GM19438 (cell line): ENCODE measurements at regions not wholly inside any gene's neighbourhood (a gene's known extent, or its start where the extent isn't known, plus 50 kb on each side); places are given as distances from the start of the nearest gene placed in this dataset.

ENCODE experiments used
- ATAC-seq: cut with Tn5 transposase; IDR thresholded peaks from one replicate; pipeline ENCODE4 v1.9.1; 2021; ENCODE audit warnings: low read depth; ENCODE audit not compliant: unreplicated experiment

DNA sequence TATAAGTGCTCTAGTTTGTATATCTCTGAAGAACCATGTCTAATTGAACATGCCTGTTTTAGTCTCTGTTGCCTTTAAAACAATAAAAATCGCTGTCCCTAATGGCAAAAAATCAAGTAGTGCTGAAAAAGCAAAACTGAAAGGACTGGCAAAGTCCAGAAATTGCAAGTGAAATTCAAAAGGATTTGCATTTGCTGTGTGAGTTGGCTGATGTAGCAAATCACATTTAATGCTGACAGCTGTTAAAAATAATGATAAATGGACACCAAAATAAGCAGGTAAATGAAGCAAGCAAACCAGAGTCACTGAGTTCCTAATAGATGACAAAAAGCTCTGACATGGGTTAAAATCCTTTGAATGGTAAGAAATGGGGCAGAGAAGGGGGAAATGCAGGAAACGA lies 874.1 kb downstream of the GRM8 start:
- no peak for ATAC-seq

DNA sequence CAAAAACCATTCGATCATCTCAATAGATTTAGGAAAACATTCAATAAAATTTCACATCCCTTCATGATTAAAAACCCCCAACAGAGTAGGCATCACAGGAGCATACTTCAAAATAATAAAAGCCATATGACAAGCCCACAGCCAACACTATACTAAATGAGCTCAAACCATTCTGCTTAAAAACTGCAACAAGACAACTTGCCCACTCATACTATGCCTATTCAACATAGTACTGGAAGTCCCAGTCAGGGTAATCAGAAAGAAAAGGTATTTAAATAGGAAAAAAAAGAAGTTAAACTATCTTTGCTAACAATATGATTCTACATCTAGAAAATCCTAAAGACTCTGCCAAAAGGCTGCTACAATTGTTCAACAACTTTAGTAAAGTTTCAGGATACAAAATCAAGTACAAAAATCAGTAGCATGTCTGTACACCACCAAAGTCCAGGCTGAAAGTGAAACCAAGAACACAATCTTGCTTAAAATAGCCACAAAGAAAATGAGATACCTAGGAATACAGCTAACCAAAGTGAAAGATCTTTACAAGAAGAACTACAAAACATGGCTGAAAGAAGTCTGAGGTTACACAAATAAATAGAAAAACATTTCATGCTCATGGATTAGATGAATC lies 882.6 kb downstream of the GRM8 start:
- peak; percentile 80 for ATAC-seq

DNA sequence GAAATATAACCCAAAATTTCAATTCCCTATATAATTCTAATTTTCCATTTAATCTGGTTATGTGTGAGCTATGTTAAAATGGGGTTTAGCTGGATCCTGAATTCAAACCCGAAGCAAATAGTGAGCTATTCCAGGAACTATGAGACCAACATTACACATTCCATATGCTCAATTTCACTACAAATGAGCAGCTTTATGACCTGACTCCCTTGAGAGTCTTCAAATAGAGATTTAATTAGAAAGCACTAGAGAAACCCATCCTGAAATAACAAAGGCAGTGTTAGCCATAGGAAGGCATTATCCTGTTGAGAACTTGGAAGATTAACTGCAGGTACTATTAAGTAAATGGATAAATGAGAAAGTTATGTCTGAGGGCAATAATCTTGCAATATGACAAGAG lies 890.0 kb downstream of the GRM8 start:
- ATAC-seq, result no peak

DNA sequence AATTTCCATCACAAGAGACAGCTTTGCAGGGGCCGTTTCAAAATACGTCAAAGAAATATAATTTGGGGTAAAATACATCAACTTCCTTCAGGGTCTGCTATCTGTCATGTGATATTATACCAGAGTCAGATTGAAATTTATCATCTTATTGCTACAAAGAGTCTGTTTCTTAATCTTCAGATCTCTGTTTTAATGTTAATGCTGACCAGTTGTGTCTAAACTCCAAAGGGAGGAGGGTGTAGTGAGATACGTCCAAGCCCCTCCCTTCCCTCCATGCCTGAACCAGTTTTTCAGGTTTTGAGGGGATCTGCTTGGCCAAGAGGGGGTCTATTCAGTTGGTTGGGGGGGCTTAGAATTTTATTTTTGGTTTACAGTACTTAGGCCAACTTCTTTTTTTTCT lies 891.6 kb downstream of the GRM8 start:
- ATAC-seq, result no peak

DNA sequence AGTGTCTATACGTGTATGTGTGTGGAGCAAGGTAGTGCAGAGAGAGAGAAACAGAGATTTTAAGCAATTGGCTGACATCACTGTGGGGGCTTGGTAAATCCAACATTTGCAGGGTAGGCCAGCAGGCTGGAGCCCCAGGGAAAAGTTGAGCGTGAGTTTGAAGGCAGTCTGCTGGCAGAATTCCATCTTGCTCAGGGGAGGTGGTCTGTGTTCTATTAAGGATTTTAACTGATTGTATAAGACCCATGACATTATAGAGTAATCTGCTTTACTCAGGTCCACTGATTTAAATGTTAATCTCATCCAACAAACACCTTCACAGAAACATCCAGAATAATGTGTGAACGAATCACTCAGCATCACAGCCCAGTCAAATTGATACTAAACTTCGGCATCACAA lies 912.9 kb downstream of the GRM8 start:
- ATAC-seq, result no peak

DNA sequence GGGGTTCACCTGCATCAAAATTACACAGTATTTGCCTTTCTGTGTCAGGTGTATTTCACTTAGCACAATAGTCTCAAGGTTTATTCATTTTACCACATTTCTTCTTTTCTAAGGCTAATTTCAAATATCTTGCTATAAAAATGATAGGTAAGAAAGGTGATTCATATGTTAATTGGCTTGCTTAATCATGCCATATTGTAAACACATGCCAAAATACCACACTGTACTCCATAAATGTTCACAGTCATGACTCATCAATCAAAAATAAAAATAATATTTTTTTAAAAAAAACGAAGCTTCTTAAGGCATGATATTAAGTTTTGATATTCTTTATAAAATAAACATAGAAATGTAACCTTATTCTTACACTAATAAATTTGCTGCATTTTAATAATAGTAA lies 947.1 kb downstream of the GRM8 start:
- no peak for ATAC-seq

DNA sequence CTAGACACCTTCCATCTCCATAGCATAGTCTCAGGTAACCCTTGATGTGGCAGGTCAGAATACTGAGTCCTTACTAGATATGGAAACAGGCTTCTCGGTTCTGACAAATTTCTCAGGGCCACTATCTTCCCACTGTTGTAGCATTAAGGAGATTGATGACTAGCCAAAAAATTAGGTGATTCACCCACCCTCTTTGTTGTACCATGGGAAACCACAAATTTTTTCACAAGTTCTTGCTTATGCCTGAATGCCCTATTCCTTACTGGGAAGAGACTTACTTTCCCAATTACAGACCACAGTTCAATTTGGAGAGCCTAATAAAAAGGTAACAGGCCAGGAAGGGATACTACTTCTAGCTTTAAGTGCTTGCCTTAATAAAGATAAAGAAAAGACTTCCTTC lies 948.8 kb downstream of the GRM8 start:
- ATAC-seq, result no peak

DNA sequence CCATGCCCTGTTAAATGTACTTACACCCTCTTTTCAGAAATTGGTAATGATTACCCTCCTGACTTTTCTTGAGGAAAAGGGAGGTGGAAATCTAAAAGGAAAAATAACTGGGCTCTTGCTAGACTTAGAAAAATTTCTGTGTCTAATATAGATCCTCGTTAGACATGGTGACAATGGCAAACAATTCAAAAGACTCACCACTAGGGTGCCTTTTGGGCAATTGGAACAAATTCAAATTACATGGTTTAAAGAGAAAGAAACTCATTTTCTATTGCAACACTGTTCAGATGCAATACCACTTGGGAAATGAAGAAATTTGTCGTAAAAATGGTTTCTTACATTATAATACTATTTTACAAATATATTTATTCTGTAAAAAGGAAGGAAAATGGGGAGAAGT lies 950.1 kb downstream of the GRM8 start:
- no peak for ATAC-seq

DNA sequence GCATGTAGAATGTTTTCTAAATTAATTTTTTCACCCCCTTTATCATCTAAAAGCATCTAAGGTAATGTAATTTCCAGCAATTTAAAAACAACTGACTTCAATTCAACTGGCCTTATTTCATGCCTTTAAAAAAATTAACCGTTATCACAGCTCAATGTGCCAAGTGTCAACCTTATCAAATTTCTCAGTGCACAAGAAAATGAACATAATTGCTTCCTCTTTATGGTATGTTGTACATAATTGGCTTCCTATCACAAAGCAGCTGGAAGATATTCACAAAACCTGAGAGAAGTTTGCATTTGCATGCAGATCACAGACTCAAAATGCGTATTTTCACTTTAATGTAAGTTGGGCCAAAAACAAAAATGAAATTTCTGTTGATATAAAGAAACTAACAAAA lies 966.4 kb downstream of the GRM8 start:
- no peak for ATAC-seq

DNA sequence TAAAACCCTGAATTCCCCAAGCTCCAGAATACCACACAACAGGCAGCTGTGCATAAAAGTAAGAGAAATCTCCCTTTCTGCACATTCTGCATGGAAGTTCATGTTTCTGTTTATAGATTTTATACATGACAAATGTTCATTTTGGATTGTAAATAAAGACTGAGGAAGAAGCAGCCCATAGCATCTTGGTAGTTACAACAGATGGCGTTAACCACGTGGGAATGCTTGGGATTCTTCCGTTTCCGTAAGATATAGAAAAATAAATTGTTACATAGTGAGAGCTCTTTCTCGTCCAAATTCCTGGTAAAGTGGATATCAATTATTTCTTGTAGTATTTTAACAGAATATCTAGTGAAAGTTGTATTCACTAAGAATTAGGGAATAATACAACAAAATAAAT lies 1016.5 kb downstream of the GRM8 start:
- ATAC-seq, result no peak

DNA sequence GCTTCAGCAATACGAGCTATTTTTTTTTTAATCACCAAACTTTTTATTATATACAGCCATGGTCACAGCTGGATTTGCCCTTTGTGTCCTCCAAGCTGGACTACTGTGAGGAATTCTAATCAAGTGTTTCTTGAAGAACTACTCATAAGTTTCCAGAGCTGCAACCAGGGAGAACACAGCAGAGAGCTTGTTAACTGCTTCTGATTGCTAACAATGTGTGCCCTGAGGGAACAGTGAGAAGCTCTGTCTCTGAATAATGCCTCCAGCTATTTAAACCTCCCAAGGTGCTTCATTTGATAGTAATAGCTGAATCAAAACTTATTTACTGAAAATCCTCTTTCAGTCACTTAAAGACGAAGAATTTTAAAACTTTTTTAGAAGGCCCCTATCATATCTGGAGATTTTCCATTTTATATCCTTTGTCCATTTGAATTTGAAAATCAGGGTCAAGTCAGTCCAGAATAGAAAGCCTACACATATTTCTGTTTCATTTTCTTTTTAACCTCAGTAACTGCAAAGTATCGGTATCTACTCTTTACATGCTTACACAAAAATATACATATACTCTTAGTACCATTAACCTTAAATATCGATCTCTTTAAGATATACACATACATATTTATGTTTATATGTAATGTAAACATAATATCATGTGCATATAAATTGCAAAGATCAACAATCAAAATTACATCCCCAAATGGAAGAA lies 1024.2 kb downstream of the GRM8 start:
- ATAC-seq, result no peak

DNA sequence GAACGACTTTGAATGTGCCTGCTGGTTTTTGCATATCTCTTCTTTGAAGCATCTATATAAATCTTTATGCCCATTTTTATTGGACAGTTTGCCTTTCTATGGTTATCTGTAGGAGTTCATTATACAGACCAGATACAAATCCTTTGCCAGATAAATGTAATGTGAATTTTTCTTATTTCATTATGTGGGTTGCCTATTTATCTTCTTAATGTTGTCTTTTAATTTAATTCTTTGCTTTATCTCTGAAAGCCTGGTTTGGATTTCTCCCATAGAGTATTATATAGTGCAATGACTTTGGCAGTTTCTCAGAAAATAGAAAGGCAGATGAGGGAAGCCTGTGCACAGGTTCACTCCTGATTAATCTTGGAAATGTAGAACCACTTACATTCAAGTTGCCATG lies 1025.1 kb downstream of the GRM8 start:
- ATAC-seq, result no peak

DNA sequence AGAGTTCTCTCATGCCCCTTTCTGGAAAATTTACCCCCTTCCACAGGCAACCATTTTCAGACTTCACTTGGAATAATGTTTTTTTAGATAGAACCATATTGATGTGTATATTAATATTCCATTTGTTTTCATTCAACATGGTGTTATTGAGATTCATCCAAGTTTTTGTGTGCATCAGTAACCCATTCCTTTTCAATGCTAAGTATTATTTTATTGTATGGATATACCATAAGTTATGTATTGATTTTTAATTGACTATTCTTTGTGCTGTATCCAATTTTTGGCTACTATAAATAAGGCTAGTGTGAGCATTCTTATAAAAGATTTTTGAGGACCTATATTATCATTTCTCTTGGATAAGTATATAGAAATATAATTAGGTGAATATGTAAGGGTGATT lies 1025.7 kb downstream of the GRM8 start:
- no peak for ATAC-seq

DNA sequence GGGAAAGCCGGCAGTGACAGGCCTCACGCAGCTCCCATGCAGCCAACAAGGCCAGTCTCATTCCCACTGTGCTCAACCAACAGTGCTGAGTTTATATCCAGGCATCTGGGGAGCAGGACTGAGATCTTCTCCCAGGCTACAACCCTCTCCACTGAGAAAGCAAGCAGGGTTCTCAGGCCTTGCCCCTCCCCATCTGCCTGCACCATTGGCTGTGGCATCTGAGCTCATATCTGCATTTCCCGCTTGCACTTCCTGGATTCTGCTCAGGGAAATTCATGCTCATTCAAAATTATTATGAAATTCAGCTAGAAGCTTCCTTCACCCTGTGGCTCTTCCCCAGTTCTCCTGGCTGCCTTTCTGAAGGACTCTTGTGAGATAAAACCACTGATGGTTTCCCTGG lies 1029.0 kb downstream of the GRM8 start:
- no peak for ATAC-seq

DNA sequence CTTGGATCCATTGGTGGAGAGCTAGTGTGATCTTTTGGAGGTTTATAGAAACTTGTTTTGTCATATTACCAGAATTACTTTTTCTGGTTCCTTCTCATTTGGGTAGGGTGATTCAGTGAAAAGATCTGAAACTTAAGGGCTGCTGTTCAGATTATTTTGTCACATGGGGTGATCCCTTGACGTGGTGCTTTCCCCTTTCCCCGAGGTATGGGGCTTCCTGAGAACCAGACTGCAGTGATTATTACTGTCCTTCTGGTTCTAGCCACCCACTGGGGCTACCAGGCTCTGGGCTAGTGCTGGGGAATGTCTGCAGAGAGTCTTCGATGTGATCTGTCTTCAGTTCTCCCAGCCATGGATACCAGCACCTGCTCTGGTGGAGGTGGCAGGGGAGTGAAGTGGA lies 1030.0 kb downstream of the GRM8 start:
- ATAC-seq, result no peak

DNA sequence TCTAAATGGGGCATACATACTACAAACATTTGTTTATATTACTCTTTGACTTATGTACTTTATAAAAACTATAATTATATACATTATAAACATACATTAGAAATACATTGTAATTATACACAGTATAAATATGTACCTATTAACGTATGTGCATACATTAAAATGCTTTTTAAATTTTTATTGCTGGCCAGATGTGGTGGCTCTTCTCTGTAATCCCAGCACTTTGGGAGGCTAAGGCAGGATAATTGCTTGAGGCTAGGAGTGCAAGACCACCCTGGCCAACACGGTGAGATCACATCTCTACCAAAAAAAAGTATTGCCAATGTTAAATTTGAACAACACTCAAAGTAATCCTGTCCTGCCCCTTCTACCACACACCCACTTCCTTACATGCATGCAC lies 1037.0 kb downstream of the GRM8 start:
- ATAC-seq, result no peak

DNA sequence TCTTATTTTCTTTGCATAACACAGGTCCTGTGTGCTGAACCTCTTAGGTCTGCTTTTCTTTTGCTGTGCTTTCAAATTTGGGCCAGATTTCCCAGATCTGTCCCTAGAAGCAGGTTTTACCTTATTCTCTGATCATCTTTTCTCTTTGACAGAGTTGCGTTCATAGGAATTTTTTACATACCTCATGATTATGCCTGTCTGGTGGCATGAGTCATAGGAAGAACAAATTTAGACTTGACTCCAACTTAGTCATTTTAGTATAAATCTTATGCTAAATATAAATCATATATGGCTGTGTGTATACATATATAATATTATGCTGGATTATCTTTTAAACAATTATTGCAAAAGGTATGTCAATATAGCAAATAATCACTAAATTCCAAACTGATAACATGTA lies 1038.9 kb downstream of the GRM8 start:
- no peak for ATAC-seq

DNA sequence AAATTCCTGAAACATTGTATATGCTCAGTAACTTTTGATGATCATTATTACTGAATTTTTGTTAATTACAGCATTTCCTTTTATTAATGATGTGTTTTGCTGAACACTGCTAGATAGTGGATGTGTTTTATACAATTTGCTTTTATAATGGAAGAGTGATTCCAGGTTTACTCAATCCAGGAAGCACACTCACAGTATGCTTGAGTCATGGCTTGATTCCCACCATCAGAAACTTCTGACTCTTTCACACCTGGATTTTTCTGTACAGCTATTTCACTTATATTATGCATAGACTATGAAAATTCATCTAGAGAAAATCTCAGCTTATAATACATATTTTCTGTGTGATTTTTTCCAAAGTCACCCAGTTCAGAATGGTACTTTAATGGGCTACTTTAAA lies 1040.9 kb downstream of the GRM8 start:
- no peak for ATAC-seq

DNA sequence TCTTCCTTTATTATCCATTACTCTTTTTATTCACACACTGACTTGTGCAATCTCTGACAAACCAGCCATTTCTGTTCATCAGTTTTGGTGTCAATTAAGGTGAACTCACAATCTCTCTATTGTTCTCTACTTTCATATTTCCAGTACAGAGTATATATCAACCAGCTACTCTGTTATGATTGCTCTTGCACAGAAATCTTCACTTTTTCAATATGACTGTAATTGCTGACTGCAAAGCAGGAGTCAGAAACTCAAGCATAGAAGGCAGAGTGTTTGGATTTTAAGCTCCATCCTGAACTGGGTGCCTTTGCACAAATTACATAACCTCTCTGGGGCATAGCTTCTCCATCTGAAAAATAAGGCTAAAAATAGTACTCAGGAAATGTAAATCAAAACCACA lies 1042.0 kb downstream of the GRM8 start:
- ATAC-seq, result no peak

DNA sequence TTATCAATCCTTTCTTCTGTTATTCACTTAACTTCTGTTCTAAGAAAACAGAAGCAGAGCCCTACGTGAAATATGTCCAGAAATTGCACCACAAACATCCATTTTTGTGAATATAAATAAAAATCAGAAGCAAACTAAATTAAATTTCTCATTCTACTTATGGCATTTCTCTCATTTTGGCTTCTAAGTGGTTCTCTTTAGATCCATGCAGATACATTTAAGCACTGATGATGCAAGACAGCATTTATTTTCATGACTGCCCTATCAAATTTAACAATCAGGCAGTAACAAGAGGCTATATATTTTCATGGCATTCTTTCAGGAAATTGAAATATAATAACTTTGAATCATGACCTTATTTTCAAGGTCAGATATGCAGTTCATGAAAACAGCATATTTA lies 1049.6 kb downstream of the GRM8 start:
- no peak for ATAC-seq

DNA sequence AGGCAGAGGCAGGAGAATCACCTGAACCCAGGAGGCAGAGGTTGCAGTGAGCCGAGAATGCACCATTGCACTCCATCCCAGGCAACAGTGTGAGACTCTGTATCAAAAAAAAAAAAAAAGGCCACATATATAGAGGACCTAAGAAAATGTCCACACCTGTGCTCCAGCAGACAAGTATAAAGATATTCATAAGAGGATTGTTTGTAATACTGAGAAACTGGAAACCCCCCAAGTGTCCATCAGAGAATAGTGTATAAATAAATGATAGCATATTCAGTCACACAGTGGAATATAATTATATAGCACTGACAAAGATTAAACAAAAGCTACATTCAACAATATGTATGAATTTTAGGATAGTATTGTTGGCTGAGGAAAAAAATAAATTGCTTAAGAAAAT lies 1050.6 kb downstream of the GRM8 start:
- no peak for ATAC-seq

DNA sequence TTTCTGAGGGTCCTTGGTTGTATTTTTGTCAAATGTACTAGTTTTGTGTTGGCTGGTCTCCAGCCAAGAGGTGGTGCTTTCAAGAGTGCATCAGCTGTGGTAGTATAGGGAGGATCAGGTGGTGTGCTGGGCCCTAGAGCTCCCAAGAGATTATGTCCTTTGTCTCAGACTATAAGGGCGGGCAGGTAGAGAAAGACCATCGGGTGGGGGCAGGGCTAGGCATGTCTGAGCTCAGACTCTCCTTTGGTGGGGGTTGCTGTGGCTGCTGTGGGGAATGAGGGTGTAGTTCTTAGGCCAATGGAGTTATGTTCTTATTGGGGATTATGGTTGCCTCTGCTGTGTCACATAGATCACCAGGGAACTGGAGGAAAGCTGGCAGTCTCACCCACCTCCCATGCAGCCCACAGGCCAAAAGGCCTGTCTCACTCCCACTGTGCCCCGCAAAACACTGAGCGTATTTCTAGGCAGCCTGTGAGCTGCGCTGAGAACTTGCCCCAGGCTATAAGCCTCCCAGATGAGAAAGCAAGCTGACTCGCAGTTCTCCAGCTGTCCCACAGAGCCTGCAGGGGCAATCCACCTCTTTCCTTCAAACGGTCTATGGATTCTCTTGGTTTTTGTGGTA lies 1066.7 kb downstream of the GRM8 start:
- no peak for ATAC-seq
